Stomach smooth muscle (tissue), 2 donors: ENCODE measurements at regions not wholly inside any gene's neighbourhood (a gene's known extent, or its start where the extent isn't known, plus 50 kb on each side); places are given as distances from the start of the nearest gene placed in this dataset.
"Not testable (repeated sequence)": the region's sequence is repeated elsewhere in the genome, so short reads cannot be mapped to it uniquely, and the experiment has no call there.

Source experiments
- H3K27ac ChIP-seq: one replicate; pipeline ENCODE4 v1.7.0; 2013; ENCODE audit warnings: mild to moderate bottlenecking, low read length, inconsistent platforms
- H3K27me3 ChIP-seq, 2 donors: one replicate each; pipeline ENCODE4 v1.7.0; 2013; ENCODE audit warnings: low read length in 2 of 2; ENCODE audit not compliant: insufficient read depth in 2 of 2, control insufficient read depth in 1 of 2
- H3K36me3 ChIP-seq, 2 donors: one replicate each; pipeline ENCODE4 v1.7.0; 2013; ENCODE audit warnings: low read length in 2 of 2; ENCODE audit not compliant: control insufficient read depth in 2 of 2, insufficient read depth in 2 of 2
- H3K4me1 ChIP-seq: one replicate; pipeline ENCODE4 v1.7.0; 2013; ENCODE audit warnings: low read length; ENCODE audit not compliant: control insufficient read depth, insufficient read depth
- H3K4me3 ChIP-seq, 2 donors: one replicate each; pipeline ENCODE4 v1.7.0; 2013; ENCODE audit warnings: low read length in 2 of 2
- H3K9ac ChIP-seq, 2 donors: one replicate each; pipeline ENCODE4 v1.7.0; 2013; ENCODE audit warnings: low read length in 2 of 2, mild to moderate bottlenecking in 1 of 2
- H3K9me3 ChIP-seq, 2 donors: one replicate each; pipeline ENCODE4 v1.7.0; 2013; ENCODE audit warnings: low read length in 2 of 2; ENCODE audit not compliant: control insufficient read depth in 2 of 2
- donor health status: healthy.
- donor health status: Pancreatic carcinoma.

DNA sequence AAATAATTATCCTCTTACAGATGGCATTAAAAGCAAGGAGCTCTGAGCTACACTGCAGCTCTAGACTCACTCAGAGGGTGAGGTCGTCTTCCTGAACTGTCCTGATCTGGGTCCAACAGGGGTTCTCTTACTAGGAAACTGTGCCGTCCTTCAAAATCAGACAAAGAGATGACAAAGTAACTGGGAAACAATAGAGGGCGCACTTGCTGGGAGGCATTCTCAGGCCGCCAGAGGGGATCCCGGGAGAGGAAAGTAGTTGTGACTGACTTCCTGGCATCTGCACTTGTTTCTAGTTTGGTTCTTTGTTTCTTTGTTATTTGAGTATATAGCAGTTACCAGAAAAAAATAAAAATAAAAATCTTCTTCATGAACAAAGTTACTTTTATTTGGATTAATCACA is 142.9 kb upstream of the MSX2 start:
- H3K36me3 ChIP-seq, result no peaks in the 10 kb centered on the region

GRCh38 chr5:174581894-174582293 is 142.5 kb upstream of the MSX2 start:
- no peak overlapping the region for H3K9ac ChIP-seq
- no peaks in the 10 kb centered on the region for H3K27me3 ChIP-seq
- H3K36me3 ChIP-seq, result no peaks in the 10 kb centered on the region
- no peak overlapping the region for H3K4me3 ChIP-seq
- H3K9me3 ChIP-seq, result no peaks in the 10 kb centered on the region
- no peaks in the 10 kb centered on the region for H3K4me1 ChIP-seq
- H3K27ac ChIP-seq, result no peak overlapping the region

More for the DNA sequence above, 142.9 kb upstream of the MSX2 start:
- Histone ChIP-seq H3K27me3 (no peaks in the 10 kb centered on the region), H3K9me3 (no peaks in the 10 kb centered on the region), H3K4me3 (no peak overlapping the region), H3K4me1 (no peaks in the 10 kb centered on the region), H3K27ac (no peak overlapping the region), H3K9ac (no peak overlapping the region)

- Histone ChIP-seq H3K9ac (no peak overlapping the region), H3K36me3 (no peaks in the 10 kb centered on the region), H3K4me1 (no peaks in the 10 kb centered on the region), H3K9me3 (no peaks in the 10 kb centered on the region), H3K27ac (no peak overlapping the region), H3K27me3 (no peaks in the 10 kb centered on the region), H3K4me3 (no peak overlapping the region)
Measured at GRCh38 chr5:174583071-174583470, 141.3 kb upstream of the MSX2 start.

GRCh38 chr5:174585472-174585871 is 138.9 kb upstream of the MSX2 start:
- Histone ChIP-seq H3K4me1 (no peaks in the 10 kb centered on the region), H3K27me3 (peaks cover 0 to 6% of the 10 kb centered on the region in 2 donors), H3K4me3 (no peak overlapping the region), H3K9me3 (no peaks in the 10 kb centered on the region), H3K27ac (no peak overlapping the region), H3K9ac (no peak overlapping the region), H3K36me3 (no peaks in the 10 kb centered on the region)

GRCh38 chr5:174586163-174586562 is 138.2 kb upstream of the MSX2 start:
- not testable (repeated sequence) for H3K4me3 ChIP-seq, H3K27ac ChIP-seq, H3K36me3 ChIP-seq, H3K9me3 ChIP-seq, H3K4me1 ChIP-seq, H3K27me3 ChIP-seq, H3K9ac ChIP-seq

- Histone ChIP-seq H3K27ac (no peak overlapping the region), H3K4me3 (no peak overlapping the region), H3K27me3 (peaks cover 0 to 6% of the 10 kb centered on the region in 2 donors), H3K36me3 (no peaks in the 10 kb centered on the region), H3K4me1 (no peaks in the 10 kb centered on the region), H3K9me3 (no peaks in the 10 kb centered on the region), H3K9ac (no peak overlapping the region)
Measured at GRCh38 chr5:174589011-174589410, 135.4 kb upstream of the MSX2 start.

GRCh38 chr5:174589599-174589998 is 134.8 kb upstream of the MSX2 start:
- Histone ChIP-seq H3K4me1 (no peaks in the 10 kb centered on the region), H3K9ac (no peak overlapping the region), H3K27me3 (peaks cover 0 to 6% of the 10 kb centered on the region in 2 donors), H3K4me3 (no peak overlapping the region), H3K27ac (no peak overlapping the region), H3K36me3 (no peaks in the 10 kb centered on the region), H3K9me3 (no peaks in the 10 kb centered on the region)

- no peaks in the 10 kb centered on the region for H3K36me3 ChIP-seq
- no peak overlapping the region for H3K9ac ChIP-seq
- no peak overlapping the region for H3K4me3 ChIP-seq
- H3K27ac ChIP-seq, result no peak overlapping the region
- H3K27me3 ChIP-seq, result peaks cover 0 to 6% of the 10 kb centered on the region in 2 donors
- H3K4me1 ChIP-seq, result no peaks in the 10 kb centered on the region
- H3K9me3 ChIP-seq, result no peaks in the 10 kb centered on the region
Measured at GRCh38 chr5:174590820-174591219, 133.6 kb upstream of the MSX2 start.

GRCh38 chr5:174596429-174596828 is 128.0 kb upstream of the MSX2 start:
- H3K27ac ChIP-seq, result no peak overlapping the region
- H3K4me1 ChIP-seq, result no peaks in the 10 kb centered on the region
- H3K27me3 ChIP-seq, result peaks cover 7 to 11% of the 10 kb centered on the region in 2 donors
- no peak overlapping the region for H3K9ac ChIP-seq
- no peaks in the 10 kb centered on the region for H3K36me3 ChIP-seq
- H3K4me3 ChIP-seq, result no peak overlapping the region
- no peaks in the 10 kb centered on the region for H3K9me3 ChIP-seq

DNA sequence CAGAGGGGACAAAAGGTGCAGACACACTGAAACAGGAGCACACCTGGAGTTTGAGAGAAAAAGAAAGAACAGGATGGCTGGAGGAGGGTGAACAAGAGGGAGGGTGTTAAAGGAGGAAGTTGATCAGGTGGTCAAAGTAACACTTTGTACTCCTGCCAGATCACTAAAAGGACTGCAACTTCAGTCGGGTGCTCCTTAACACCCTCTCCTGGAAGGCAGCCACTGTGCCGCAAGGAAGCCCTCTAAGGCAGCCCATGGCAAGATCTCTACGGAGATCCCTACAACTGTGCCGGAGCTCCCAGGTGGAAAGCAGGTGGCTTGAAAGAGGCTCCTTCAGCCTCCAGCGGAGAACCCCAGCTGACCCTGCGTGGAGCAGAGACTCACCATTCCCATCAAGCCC is 124.4 kb upstream of the MSX2 start:
- Histone ChIP-seq H3K27me3 (peaks cover 11% of the 10 kb centered on the region in 2 donors), H3K27ac (no peak overlapping the region), H3K4me3 (no peak overlapping the region), H3K36me3 (no peaks in the 10 kb centered on the region), H3K9me3 (peaks cover 0 to 3% of the 10 kb centered on the region in 2 donors), H3K4me1 (no peaks in the 10 kb centered on the region), H3K9ac (no peak overlapping the region)

- no peaks in the 10 kb centered on the region for H3K4me1 ChIP-seq
- H3K9ac ChIP-seq, result no peak overlapping the region
- peaks cover 0 to 3% of the 10 kb centered on the region in 2 donors for H3K9me3 ChIP-seq
- H3K27ac ChIP-seq, result no peak overlapping the region
- H3K27me3 ChIP-seq, result peaks cover 11 to 20% of the 10 kb centered on the region in 2 donors
- no peaks in the 10 kb centered on the region for H3K36me3 ChIP-seq
- no peak overlapping the region for H3K4me3 ChIP-seq
Measured at GRCh38 chr5:174601946-174602345, 122.4 kb upstream of the MSX2 start.
